C4-2B (cell line): ENCODE measurements at regions not wholly inside any gene's neighbourhood (a gene's known extent, or its start where the extent isn't known, plus 50 kb on each side); places are given as distances from the start of the nearest gene placed in this dataset.

Source experiments
- H3K27ac ChIP-seq: fragments of 450-650 bp; 2 replicates; pipeline ENCODE4 v1.5.1; 2017
- CTCF ChIP-seq: fragments of 450-650 bp; conservative IDR thresholded peaks from 2 replicates; pipeline ENCODE4 v1.5.1; 2017; ENCODE audit warnings: mild to moderate bottlenecking
- ZFX ChIP-seq: fragments of 450-650 bp; IDR thresholded peaks from 2 replicates; pipeline ENCODE4 v1.6.1; 2017

GRCh38 chr1:239719642-239720258 is 333.4 kb downstream of the CHRM3 start:
- H3K27ac ChIP-seq = peak overlapping the region; percentile 49; the same call in 1 of the 2 replicates
- no peak for TF ChIP-seq CTCF
- TF ChIP-seq ZFX = no peak

GRCh38 chr1:239722035-239722434 is 335.7 kb downstream of the CHRM3 start:
- no peak for TF ChIP-seq CTCF
- no peak for TF ChIP-seq ZFX
- no peak overlapping the region for H3K27ac ChIP-seq

- TF ChIP-seq CTCF (no peak), ZFX (no peak)
- no peak overlapping the region for H3K27ac ChIP-seq
These were observed 337.5 kb downstream of the CHRM3 start for GRCh38 chr1:239723776-239724367.

- H3K27ac ChIP-seq = no peak overlapping the region
- no peak for TF ChIP-seq ZFX
- no peak for TF ChIP-seq CTCF
These were observed 339.0 kb downstream of the CHRM3 start for GRCh38 chr1:239725371-239725770.

- TF ChIP-seq CTCF = no peak
- TF ChIP-seq ZFX = no peak
- no peak overlapping the region for H3K27ac ChIP-seq
These were observed 339.6 kb downstream of the CHRM3 start for GRCh38 chr1:239725933-239726332.

GRCh38 chr1:239730378-239730777 is 344.0 kb downstream of the CHRM3 start:
- no peak overlapping the region for H3K27ac ChIP-seq
- no peak for TF ChIP-seq CTCF
- no peak for TF ChIP-seq ZFX

DNA sequence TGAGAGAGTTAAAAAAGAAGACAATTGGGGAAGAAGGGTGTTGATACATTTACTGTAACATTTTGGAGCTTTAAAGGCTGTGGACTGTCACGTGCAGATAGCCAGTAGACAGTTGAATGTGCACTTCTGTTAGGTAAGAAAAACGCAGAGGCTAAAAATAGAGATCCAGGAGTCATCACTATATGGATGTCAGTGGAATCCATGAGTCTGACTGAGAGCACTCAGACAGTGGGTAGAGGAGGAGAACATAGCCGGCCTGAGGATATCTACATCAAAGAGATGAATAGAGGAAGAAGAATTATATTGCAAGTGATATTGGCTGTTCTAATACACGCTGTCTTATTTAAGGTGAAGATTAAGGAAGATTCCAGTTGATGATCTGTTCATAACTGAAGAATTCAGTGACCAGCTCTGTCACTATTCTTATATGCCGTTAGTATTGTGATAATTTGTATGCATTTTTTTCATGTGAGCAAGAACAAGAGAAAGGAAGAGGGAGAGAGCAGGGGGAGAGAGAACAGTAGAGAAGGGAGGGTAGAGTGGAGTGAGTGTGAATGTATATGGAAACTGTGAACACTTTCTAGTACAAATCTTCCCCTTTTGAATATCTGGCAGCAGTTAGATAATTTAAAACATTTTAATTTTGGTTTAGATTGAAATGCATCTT is 344.8 kb downstream of the CHRM3 start:
- no peak overlapping the region for H3K27ac ChIP-seq
- TF ChIP-seq ZFX = no peak
- TF ChIP-seq CTCF = no peak
